ACHN (cell line): ENCODE measurements at regions not wholly inside any gene's neighbourhood (a gene's known extent, or its start where the extent isn't known, plus 50 kb on each side); places are given as distances from the start of the nearest gene placed in this dataset.

Experiments used
- DNase-seq: peaks from one replicate; pipeline ENCODE4 v3.0.0-alpha.2; 2015
- in situ Hi-C: cut with HindIII; loops from 2 replicates; pipeline ENCODE4 v1.10.0; 2017; ENCODE audit warnings: low sequenced_read_pairs, low pct_ligation_motif_present, low pct_unique_long_range_greater_than_20kb

DNA sequence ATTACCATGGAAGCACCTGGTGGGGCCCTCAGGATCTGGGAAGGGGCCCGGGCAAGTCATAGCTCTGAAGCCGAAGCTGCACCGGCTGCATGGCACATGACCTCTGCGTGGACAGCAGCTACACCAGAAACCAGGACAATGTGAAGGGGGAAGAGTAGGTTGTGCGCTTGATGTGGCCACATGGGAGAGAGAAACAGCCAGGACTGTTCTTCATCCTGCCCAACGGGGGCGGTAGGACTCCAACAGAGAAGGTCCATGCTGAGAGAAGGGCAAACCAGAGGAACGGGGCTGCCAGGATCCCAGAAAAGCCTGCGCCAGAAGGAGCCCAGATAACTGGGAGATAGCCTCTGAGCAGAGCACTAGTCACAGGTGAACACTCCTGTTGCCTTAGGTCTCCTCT is 54.9 kb upstream of the PRR20G start:
- no peak for DNase-seq
- in situ Hi-C loops = no loop called here

DNA sequence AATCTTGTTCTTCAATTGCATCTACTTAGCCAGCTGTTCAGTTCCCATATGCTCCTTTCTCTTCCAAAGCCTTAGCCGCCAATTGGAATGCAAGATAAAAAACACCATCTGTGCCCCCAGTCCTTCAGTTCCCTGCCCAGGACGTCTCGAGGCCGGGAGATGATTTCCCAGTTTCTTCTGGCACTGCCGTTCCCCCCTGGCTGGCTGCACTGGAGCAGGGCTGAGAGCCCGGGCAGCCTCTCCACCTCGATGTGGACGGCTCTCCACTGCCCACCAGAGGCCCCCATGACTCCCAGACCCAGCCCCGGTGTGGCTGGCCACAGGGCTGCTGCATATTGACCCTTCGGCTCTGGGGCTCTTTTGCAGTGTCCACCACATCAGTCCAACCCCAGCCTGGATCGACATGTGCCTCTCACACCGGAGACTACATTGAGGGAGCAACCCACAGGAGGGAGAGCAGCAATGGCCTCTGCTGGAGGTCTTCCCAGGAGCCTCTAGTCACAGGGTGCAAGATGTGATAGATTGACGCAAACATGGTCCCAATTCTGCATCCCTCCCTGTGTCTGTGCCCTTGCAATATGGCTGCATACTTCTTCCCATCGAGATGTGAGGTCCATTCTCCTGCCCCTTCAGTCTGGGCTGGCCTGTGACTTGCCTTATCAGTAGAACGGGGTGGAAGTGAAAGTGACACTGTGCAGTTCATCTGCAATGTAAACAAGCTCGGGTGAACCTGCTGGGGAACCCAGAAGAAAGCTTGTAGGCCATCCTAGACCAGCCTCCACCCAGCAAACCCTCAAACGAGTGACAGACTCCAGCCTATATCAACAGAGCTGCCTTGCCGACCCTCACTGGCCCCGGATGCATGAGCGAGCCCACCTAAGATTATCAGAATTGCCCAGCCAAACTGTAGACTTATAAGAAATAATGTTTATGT is 52.3 kb upstream of the PRR20G start:
- in situ Hi-C loops = no loop called here
- DNase-seq = no peak

DNA sequence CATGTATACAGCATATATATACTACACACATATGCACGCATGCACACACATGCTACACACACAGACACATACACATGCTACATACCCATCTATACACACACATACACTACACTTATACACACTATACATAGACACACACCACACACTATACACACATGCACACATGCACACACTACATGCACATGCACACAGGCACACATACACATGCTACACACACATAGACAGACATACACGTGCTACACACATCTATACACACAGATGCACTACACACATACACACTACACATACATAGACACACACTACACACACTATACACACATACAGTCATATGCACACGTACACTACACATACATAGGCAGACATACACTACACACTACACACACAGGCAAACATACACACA is 51.2 kb upstream of the PRR20G start:
- DNase-seq = no peak
- in situ Hi-C loops = no loop called here

DNA sequence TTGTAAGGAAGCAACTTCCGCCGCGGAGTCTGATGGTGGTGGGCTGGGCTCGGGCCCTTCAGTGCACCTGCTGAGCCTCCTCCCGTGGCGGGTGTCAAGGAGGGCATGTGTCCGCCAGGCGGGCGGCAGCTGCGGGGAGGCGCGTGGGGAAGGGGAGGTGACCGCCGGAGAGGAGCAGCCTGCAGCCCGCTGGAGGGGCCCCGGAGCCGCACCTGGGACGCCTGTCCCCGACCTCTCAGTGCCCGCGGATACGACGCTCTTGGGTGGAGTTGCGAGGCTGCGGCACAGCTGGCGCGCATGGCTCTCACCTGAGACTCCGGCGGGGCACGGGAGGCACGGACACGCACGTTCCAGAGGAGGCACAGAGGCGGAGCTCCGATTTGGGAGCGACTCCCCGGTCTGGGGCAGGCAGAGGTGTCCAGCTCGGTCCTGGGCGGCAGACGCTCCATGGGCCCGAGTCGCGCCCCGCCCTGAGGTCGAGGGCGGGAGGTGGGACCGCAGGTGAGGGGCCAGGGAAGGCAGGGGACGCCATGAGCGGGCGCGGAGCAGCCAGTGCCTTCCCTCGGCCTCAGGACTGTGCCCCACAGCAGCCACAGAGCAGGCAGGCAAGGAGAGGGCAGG is 50.2 kb upstream of the PRR20G start:
- DNase-seq = no peak
- in situ Hi-C loops = no loop called here
